GM18858 (cell line): ENCODE measurements at regions not wholly inside any gene's neighbourhood (a gene's known extent, or its start where the extent isn't known, plus 50 kb on each side); places are given as distances from the start of the nearest gene placed in this dataset.
"Not testable (repeated sequence)": the region's sequence is repeated elsewhere in the genome, so short reads cannot be mapped to it uniquely, and the experiment has no call there.

ENCODE experiments used
- ATAC-seq: cut with Tn5 transposase; IDR thresholded peaks from one replicate; pipeline ENCODE4 v1.9.1; 2021; ENCODE audit not compliant: unreplicated experiment

DNA sequence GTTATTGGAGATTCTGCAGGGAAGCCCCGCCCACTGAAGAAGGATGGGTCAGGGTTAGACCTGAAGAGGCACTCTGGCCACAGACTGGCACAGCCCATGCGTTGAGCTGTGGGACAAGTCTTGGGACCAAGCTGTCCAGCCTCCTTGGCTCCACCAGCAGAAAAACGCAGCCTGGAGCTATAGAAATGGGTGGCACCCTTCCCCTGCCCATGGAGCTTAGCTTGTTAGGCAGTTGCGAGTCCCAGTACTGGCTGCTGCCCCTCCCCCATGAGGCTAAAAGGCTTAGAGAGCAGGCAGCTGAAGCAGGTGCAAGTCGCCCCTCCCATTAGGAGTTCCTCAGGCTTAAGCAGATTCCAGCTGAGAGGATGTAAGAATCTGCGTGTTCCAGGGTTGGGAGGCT lies 1124.0 kb upstream of the TMEM132C start:
- ATAC-seq = no peak

DNA sequence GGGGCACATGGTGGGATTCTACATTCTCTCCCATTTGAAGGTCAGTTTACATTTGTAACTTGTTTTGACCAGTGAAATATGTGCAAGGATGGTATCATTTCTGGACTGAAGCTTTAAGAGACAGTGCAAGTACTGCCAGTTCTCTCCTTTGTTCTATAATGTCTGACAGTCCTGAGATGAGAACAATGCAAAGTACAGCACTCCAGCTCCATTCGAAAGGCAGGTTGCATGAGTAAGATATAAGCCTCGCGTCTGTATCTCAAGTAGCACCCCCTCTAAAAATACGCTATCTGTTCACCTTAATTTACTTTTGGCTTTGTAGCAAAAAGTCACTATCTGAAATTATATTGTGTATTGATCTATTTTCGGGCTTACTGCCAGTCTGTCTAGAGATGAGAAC lies 1122.2 kb upstream of the TMEM132C start:
- no peak for ATAC-seq

DNA sequence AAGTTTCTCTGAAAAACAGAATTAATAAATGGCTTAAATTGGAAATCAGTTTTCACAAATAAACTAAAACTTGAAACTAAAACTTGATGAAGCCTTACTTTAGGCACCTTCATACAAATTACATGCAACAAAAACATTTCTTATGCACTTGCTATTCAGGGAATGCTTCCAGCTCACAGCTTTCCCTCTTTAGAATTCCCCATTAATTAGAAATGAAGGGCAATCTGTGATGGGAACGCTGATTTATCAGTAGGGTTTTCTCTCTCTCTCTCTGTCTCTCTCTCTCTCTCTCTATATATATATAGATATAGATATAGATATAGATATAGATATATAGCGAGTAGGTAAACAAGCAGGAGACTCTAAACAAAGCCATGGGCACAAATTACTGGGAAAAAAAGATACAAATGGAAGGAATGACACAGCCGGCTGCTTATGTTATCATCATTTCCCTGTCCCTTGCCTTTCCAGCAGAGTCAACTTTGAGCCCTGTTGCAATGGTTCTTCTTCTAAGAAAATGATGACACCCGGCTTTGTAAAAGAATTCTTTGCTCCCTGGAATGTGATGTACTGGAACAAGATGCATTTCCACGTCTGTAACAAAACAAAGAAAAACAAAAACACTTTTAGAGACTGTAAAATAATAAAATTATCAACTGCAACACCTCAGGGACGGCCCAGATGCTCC lies 1121.6 kb upstream of the TMEM132C start:
- ATAC-seq = no peak

DNA sequence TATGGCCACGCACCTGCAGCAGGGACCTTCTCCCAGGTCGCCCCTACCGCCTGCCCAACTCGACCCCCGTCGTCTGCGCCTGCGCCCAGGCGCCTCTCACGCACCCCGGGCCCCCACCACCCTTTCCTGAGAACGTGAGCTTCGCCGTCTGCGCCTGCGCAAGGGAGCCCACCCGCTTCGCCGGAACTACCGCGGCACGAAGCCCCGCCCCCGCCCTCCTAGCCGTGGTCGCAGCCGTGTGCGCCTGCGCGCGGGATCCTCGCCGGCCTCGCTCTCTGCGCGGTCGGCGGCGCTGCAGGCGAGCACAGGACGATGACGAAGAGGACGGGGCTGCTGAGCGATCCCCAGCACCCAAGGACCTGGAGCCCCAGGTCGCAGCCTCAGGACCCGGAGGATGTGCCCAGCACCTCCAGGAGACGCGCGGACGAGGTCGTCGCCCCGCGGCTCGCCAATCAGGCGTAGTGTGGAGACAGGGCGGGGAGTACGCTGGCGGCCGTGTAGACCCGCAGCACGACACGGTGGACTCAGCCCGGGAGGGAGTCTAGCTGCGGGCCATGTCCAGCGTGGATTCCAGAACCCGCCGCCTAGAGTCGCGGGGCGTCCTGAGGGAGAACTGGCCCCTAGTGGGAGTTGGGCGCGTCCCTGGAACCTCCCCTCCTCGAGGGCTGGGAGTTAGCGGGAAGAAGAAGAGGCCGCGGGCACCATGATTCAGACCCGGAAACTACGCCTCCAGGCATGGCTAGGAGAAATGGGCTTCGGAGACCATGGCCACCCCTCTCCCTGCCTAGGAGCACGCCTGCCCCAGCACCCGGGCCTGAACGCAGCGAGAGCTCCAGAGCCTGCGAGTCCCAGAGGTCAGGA lies 1120.8 kb upstream of the TMEM132C start:
- no peak for ATAC-seq

DNA sequence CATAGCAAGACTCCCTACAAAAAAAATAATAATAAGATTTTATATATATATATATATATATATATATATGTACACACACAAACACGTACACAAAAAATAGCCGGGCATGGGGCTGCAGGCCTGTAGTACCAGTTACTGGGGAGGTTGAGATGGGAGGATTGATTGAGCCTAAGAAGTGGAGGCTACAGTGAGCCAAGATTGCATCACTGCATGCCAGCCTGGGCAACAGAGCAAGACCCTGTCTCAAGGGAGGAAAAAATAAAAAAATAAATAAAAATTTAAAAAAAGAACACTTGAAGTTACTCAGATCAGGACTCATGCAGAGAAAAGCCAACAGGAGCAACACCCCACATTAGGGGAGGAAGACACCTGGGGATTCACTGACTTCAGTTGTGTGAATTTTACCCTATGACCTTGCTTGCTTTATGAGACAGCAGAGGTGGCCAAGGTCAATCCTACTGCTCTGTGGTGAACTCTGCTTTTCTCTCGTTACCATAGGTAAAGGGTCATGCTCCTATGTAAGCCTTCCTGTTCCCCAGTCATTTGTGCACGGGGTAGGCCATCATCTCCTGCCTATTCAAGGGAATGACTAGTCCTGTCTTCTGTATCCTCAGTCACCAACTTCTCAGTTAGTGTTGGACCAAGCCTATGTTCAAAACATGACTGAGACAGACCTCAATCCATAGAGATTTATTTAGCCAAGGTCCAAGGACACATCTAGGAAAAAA lies 1119.8 kb upstream of the TMEM132C start:
- ATAC-seq = no peak

DNA sequence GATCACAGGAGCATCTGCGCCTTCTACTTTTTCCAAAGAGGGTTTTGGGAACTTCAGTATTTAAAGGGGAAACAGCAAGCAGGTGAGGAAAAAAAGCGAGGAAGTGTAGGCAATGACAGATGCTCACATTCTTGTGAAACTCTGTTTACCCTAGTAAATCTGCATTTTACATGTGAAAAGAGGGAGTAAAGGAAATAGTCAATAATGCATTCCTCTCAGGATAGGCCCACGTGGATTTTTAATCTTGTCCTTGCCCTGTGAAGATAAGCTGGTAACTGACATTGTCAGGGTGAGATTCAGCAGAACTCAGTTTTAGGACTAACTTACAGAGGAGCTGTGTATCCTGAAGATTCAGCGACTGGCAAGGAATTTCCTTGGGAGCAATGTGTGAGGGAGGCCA lies 1119.2 kb upstream of the TMEM132C start:
- ATAC-seq = no peak

DNA sequence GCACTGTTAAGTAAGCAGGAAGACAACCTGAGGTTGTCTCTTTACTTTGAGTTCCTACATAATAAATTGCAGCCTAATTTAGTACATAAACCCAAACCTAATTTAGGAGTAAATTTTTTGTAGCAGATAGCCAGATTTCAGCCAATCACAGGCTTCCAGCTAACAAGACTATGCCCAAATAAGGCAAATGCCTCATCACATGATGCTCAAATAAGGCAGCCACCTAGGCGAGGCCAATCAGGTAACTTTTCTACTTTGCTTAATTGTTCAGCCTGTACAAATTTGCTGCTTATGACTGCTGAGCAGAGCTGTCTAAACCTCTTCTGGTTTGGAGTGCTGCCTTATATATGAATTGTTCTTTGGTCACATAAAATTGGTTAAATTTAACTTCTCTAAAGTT lies 1118.7 kb upstream of the TMEM132C start:
- no peak for ATAC-seq

DNA sequence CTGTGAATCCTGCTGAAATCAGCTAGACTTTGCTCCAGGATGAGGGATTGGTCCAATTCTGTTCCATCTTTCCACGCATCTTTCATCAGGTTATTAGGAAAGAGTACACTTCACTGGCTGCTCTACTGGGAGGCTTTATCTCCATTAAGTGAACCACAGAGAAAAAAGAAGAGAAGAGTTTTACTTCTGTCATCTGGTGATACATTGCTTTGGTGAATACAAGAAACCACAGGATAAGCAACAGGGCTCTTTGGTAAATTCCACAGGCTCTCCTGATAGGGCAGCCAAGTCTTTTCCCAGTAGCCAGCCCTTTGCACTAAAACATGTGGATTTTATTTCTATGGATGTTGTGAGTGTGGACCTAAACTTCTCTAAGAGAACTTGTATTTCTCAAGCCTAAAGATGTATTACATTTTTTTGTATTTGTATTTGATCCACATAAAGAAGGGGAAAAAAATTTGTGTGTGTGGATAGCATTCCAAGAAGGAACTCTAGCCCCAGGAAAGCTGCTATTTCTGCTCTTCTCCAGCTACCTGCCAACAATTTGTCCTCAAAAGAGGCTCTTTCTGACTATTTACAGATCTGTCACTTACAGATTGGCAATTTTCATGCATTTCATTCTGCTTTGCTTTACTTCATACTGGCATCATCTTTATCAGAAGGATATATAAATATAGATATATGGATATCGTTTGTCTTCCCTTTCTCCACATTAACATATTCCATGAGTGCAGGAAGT lies 1117.6 kb upstream of the TMEM132C start:
- ATAC-seq = no peak

DNA sequence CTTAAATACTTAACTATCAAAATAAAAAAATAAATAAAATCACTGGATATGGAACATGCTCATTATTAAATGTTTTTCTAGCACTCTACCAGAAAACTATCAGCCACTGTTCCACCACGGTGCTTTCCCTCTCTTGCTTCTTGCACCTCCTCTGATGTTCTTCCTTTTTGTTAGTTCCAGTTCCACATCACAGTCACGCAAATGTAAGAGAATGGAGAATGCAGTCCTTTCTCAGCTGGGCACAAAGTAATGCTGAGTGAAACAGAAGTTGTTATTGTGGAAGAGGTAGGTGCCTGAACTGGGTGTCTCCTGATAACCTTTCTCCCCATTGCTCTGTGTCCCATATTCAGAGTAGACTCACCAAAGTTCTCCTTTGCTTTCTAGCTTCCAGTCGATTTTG lies 1116.9 kb upstream of the TMEM132C start:
- ATAC-seq = peak; percentile 58

DNA sequence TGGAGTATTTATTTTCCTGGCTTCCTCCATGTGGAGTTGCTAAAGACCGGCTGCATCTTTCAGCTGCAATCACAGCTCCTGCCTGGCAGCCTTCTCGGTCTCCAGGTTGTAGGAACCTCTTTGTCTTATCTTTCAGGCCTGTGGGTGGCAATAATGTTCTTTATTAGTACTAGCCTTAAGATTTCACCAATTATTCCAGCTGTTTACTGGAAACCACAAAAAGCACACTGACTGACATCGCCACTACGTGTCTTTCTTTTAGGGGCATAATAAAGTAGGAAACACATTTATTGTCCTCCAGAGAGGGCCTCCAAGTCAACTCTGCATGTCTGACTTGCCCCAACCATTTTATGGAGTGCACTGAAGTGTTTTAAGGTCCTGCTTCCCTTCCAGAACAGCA lies 1116.5 kb upstream of the TMEM132C start:
- ATAC-seq = no peak

DNA sequence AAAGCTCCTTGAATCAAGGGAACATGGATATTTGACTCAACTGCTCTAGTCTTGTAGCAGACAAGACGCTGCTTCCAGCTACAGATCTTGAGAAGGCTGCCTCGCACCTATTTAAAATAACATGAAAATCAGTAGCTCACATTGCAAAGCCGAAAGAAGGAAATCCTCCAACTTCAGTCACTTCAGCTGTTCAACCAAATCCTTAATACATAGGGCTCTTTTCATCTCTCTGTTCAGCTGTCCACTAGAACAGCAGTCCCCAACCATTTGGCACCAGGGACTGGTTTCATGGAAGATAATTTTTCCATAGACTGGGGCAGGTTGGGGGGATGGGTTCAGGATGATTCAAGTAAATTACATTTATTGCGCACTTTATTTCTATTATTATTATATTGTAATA lies 1116.0 kb upstream of the TMEM132C start:
- ATAC-seq = no peak

DNA sequence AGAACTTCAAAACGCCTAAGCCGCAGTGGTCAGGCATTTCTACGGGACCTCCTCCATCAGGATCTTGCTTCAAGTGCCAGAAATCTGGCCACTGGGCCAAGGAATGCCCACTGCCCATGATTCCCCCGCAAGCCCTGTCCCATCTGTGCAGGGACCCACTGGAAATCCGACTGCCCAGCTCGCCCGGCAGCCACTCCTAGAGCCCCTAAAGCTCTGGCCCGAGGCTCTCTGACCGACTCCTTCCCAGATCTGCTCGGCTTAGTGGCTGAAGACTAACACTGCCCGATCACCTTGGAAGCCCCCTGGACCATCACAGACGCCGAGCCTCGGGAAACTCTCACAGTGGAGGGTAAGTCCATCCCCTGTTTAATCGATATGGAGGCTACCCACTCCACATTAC lies 1113.0 kb upstream of the TMEM132C start:
- no peak for ATAC-seq

DNA sequence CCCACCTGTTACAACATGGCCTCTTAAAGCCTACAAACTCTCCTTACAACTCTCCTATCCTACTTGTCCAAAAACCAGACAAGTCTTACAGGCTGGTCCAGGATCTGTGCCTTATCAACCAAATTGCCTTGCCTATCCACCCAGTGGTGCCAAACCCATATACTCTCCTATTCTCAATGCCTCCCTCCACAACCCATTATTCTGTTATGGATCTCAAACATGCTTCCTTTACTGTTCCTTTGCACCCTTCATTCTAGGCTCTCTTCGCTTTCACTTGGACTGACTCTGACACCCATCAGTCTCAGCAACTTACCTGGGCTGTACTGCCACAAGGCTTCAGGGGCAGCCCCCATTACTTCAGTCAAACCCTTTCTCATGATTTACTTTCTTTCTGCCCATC lies 1112.1 kb upstream of the TMEM132C start:
- ATAC-seq = not testable (repeated sequence)

DNA sequence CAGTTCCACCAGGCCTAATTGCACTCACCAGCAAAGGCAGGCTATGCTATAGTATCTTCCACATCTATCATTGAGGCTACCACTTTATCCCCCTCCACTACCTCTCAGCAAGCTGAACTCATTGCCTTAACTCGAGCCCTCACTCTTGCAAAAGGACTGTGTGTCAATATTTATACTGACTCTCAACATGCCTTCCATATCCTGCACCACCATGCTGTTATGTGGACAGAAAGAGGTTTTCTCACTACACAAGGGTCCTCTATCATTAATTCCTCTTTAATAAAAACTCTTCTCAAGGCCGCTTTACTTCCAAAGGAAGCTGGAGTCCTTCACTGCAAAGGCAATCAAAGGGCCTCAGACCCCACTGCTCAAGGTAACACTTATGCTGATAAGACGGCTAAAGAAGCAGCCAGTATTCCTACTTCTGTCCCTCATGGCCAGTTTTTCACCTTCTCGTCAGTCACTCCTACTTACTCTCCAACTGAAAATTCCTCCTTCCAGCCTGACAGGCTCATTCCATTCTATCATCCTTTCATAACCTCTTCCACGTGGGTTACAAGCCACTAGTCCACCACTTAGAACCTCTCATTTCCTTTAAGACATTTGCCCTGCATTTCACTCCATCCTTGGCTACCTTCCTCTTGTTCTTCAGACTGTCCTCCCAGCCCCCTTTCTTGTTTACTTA lies 1110.9 kb upstream of the TMEM132C start:
- ATAC-seq = not testable (repeated sequence)

DNA sequence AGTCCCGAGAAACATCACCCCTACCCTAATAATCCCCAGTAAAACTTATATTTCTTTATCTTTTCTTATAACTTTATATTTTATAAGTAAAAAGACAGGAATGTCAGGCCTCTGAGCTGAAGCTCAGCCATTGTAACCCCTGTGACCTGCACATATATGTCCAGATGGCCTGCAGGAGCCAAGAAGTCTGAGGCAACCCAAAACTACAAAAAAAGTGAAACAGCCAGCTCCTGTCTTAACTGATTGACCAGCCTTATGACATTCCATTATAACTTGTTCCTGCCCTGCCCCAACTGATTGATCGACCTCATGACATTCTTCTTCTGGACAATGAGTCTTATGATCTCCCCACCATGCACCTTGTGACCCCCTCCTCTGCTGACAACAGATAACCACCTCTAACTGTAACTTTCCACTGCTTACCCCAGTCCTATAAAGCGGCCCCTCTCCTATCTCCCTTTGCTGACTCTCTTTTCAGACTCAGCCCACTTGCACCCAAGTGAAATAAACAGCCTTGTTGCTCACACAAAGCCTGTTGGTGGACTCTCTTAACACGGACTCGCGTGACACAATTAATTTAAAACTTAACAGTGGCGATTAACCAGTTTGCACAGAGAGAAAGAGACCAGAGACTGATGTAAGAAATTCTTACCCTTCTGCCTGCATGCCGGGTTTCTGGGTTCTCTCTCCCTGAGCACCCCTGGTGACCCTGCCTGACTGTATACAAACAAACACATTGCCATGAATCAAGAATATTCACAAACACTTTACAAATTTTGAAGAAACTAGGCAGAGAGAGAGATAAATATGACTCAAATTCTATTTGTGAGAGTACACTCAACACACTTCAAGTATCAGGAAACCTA lies 1109.2 kb upstream of the TMEM132C start:
- not testable (repeated sequence) for ATAC-seq

DNA sequence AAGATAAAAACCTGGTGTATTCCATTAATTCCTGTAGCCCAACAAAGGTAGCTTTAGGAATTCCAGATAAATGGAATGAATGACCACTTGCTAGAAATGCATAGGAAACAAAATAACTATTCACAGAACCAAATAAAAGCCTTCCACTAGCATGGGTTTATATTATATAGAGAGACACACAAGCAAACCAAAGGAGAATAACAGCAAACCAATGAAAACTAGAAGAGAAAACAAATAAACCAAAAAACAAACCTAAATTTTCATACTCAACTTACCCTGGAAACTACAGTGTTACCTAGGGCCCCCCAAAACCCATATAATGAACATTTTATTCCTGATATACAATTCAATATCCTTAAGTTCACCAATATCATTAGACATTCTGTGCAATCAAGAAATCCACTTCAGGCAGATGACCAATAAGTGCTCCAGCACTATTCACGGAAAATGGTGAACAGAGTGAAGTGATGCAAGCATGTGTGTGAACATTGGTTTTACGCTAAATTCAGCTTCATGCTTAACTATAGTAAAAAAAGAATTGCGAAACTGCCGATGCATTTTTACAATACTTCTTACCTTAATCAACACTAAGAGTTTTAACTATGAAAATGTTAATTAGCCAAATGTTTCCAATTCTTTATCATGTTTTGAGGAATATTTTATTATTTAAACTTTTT lies 1108.4 kb upstream of the TMEM132C start:
- ATAC-seq = no peak

DNA sequence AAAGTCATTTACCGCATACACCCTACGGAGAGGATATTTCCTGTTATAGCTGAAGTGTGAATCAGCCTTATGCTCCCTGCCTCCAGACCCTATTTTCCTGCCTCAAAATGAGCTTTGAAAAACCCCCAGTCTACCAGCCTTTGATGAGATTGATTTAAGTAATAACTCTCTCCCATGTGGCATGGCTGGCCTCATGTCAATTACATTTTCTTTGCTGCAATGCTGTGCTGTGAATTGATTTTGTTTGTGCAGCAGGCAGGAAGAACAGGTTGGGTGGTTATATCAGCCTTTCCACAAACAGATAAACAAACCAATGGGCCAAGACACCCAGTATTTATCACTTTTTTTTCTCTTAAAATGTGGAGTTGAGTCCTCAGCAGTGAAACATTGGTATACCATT lies 1105.5 kb upstream of the TMEM132C start:
- no peak for ATAC-seq

DNA sequence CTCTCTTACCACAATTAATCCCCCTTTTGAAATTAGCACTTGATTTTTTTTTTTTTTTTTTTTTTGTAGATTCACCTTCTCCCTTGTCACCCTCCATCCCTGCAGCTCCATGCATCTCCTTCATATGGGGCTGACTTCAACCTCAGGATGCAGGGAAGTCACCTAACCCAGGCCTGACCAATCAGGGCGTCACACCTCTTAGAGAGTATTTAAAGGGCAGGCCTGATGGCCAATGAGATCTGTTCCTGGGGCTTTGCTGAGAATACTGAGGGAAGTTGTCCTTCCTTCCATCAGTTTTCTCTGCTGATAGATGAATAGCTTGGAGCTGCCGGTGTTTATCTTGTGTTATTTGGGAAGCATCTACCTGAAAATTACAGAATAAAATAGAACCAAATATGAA lies 1104.7 kb upstream of the TMEM132C start:
- ATAC-seq = no peak

DNA sequence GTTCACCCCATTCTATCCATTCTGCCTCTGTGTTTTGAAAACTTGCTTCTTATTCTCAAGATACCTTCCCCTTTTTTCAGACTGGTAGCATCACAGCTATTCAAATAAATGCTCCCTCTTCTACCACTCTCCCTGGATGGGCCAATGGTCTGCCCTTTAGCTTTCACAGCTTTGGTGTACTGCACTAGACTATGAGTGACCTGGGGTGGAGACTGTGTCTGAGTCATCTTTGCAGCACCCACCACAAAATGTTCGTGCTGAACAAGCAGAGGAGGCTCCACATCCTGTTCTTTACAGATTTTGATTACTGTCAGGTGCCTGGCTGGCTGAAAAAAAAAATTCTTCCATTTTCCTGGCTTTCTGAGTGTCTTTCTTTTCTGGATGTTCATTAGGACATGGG lies 1104.1 kb upstream of the TMEM132C start:
- peak; percentile 74 for ATAC-seq
